ENCODE measurements at regions not wholly inside any gene's neighbourhood (a gene's known extent, or its start where the extent isn't known, plus 50 kb on each side); places are given as distances from the start of the nearest gene placed in this dataset.
"Not testable (repeated sequence)": the region's sequence is repeated elsewhere in the genome, so short reads cannot be mapped to it uniquely, and the experiment has no call there.

- DNase-seq (ENCODE audit: low read depth in 2 of 2) = no peak
- no peak overlapping the region for H3K4me3 ChIP-seq (replicated peaks in 1 of 2; ENCODE audit: low read depth in 2 of 2, low read length in 2 of 2)
- TF ChIP-seq CTCF (IDR thresholded peaks at IDR 0.05; ENCODE audit: low read depth, low read length) = no peak
Observed at GRCh38 chr18:46215902-46216723, 111.9 kb downstream of the HAUS1 start.

- H3K4me3 ChIP-seq (replicated peaks in 1 of 2; ENCODE audit: low read depth in 2 of 2, low read length in 2 of 2) = no peak overlapping the region
- DNase-seq (ENCODE audit: low read depth in 2 of 2) = peak; percentile 15 to 70
- no peak for TF ChIP-seq CTCF (IDR thresholded peaks at IDR 0.05; ENCODE audit: low read depth, low read length)
Observed at GRCh38 chr18:46220116-46220515, 115.9 kb downstream of the HAUS1 start.

- TF ChIP-seq CTCF (IDR thresholded peaks at IDR 0.05; ENCODE audit: low read depth, low read length) = no peak
- H3K4me3 ChIP-seq (replicated peaks in 1 of 2; ENCODE audit: low read depth in 2 of 2, low read length in 2 of 2) = no peak overlapping the region
- no peak for DNase-seq (ENCODE audit: low read depth in 2 of 2)
Observed at GRCh38 chr18:46222093-46222492, 117.9 kb downstream of the HAUS1 start.

GRCh38 chr18:46222710-46223360 lies 118.7 kb downstream of the HAUS1 start:
- peak in 1 of 2 donors; percentile 6 for DNase-seq (ENCODE audit: low read depth in 2 of 2)
- no peak overlapping the region for H3K4me3 ChIP-seq (replicated peaks in 1 of 2; ENCODE audit: low read depth in 2 of 2, low read length in 2 of 2)
- TF ChIP-seq CTCF (IDR thresholded peaks at IDR 0.05; ENCODE audit: low read depth, low read length) = no peak

GRCh38 chr18:46224181-46224775 lies 120.1 kb downstream of the HAUS1 start:
- DNase-seq (ENCODE audit: low read depth in 2 of 2) = no peak
- TF ChIP-seq CTCF (IDR thresholded peaks at IDR 0.05; ENCODE audit: low read depth, low read length) = no peak
- H3K4me3 ChIP-seq (replicated peaks in 1 of 2; ENCODE audit: low read depth in 2 of 2, low read length in 2 of 2) = no peak overlapping the region

- H3K4me3 ChIP-seq (replicated peaks in 1 of 2; ENCODE audit: low read depth in 2 of 2, low read length in 2 of 2) = no peak overlapping the region
- peak; percentile 49 to 61 for DNase-seq (ENCODE audit: low read depth in 2 of 2)
- TF ChIP-seq CTCF (IDR thresholded peaks at IDR 0.05; ENCODE audit: low read depth, low read length) = no peak
Observed at GRCh38 chr18:46226461-46226860, 122.3 kb downstream of the HAUS1 start.

GRCh38 chr18:46229641-46230040 lies 125.5 kb downstream of the HAUS1 start:
- not testable (repeated sequence) for H3K4me3 ChIP-seq (replicated peaks in 1 of 2; ENCODE audit: low read depth in 2 of 2, low read length in 2 of 2); DNase-seq (ENCODE audit: low read depth in 2 of 2)
